DMS53 treated with DMSO at 0.1 percent for 48 hours (cell line): ENCODE measurements at regions not wholly inside any gene's neighbourhood (a gene's known extent, or its start where the extent isn't known, plus 50 kb on each side); places are given as distances from the start of the nearest gene placed in this dataset.
"Not testable (repeated sequence)": the region's sequence is repeated elsewhere in the genome, so short reads cannot be mapped to it uniquely, and the experiment has no call there.

Experiments
- DNase-seq: peaks from one replicate; lab custom pipeline; 2025; ENCODE audit not compliant: unreplicated experiment; lab: John Stamatoyannopoulos, UW

DNA sequence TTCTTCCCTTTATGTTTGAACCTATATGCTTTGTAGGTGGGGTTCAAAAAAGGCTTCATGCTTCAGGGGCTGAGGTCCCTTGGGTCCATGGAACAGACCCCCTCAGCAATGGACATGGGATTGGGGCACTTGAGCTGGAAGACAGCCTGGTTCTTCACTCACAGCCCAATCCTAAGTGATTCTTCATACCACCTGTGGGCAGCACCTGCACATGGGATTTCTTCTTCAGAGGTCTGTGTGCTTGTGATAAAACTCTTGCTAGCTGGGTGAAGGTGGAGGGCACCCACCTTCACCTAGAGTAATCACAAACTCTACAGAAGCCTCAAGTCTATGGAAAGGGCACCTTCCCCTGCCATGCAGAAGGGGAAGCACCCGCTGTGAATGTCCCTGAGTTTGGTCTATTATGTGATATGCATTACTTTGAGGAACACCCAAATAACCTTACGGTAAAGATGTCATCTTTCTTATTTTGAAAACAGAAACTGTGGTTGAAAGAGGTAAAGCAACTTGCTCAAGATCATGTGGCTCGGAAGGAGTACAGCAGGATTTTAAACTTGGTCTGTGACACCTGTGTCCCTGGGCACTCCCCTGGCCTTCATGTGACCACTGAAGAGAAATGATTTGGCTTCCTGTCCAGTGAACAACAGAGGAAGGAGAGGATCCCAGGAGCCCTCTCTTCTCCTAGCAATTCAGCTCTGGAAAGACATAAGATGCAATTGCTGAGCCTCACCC is 469.5 kb upstream of the ZMIZ1 start:
- DNase-seq: no peak

DNA sequence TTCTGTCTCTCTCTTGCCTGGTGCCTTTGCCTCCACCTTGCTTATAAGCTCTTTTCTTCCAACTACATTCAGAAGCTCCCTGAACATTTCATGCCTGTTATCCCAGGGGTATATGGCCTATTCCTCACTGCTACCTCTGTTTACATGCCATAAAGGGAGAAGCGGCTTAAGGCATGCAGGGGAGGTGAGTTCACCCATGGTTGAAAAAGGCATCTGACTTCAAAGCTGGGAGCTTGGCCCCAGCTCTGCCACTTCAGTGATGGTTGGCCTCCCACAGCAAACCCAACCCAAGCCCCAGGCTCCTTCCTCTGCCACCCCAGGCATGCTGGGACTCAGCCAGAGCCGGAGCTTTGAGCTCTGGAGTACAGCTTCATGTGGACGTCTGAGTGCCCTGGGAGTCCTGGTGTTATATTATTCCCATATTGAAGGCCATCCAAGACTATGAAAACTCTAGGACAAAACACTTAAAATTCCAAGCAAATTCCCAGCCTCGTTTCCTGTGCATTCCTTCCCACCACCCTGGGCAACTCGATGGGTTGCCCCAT is 468.6 kb upstream of the ZMIZ1 start:
- DNase-seq: no peak

DNA sequence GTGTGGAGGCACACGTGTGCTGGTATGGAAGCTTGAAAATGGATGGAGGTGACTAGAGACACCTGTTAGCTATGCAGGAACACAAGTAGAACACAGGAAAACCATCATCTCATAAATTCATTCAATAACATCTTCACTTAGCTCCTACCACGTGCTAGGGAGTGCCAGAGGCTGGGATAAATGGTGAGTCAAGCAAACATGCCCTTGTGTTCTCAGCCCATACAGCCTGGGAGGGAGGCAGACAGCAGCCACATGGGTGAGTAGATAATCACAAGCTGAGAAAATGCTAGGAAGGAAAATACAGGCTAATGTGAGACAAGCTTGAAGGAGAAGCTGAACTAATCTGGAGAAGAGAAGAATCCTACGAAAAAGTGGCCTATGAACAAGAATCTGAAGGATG is 468.0 kb upstream of the ZMIZ1 start:
- no peak for DNase-seq

DNA sequence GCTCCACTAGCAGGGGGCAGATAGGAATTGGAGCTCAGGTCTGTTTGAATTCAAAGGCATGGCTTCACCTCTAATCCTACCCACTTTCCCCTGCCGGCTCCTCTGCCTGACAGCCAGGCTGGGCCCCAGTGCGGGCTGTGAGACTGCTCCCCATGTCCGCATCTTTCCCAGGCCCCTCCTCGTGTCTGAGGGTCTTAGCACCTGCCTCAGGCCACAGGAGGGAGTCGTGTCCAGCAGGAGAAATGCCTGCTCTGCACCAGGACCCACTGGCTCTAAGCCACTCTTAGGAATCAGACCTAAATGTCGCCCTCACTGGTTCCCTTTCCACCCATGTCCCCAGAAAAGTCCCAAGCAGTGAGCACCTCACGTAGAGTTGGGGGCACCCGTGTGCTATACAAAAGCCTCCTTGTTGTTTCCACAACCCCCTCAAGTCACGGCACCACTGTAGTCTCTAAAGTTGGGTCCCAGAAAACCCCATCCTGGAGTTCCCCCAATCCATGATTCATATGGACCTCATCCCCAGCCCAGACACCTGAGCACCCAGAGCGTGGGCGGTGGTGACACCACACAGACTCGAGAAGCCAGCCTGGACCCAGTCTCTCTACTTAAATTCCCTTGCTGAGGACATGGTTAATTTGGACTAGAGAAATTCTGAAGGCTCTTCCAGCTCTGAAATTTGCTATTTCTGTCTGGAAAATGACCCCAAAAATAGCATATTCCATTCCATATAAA is 466.4 kb upstream of the ZMIZ1 start:
- no peak for DNase-seq

DNA sequence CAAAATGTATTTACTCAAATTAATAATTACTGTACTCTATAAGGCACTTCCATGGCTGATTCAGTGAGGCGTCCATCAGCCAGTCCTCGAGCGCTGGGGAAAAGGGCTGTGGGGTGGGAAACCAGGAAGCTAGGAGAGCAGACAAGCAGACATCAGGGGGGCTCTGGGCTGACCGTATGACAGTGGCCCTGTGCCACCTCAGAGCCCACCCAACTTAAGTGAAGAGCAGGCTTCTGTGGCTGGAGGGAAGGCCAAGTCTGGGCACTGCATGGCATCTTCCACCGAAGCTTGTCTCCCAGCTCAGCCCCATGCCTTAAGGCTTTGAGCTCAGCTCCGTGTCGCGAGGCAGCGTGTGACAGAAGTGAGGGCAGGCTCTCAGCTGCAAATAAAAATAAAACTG is 464.5 kb upstream of the ZMIZ1 start:
- DNase-seq: no peak

DNA sequence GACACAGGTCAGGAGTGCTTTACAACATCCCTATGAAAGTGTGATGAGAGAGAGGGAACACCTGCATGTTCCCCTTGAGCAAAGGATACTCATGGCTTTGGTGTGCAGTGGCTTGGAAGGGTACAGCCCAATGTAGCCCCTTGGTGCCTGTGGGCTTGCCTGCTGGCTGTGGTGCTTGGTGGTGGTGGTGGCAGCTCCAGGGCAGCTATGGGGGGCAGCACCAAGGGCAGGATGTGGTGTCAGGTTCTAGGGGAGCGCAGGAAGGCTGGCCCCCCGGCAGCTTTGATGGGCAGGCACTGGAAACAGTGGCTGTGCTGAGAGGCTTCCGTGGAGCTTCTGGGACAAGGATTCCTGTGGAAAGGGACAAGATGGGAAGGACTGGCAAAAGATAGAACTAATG is 464.0 kb upstream of the ZMIZ1 start:
- DNase-seq: no peak

DNA sequence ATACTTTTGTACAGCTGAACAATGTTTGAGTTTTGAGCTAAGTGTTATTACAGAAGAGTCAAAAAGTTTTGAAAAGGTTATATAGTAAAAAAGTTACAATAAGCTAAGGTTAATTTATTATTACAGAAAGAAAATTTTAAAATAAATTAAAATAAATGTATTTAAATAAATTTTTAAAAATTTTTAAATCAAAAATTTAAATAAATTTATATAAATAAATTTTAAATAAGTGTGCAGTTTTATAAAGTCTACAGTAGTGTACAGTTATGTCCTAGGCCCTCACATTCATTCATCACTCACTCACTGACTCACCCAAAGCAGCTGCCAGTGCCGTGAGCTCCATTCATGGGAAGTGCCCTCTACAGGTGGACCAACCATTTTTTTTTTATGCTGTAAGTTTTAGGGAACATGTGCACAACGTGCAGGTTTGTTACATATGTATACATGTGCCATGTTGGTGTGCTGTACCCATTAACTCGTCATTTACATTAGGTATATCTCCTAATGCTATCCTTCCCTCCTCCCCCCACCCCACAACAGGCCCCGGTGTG is 462.9 kb upstream of the ZMIZ1 start:
- peak; percentile 15 for DNase-seq

DNA sequence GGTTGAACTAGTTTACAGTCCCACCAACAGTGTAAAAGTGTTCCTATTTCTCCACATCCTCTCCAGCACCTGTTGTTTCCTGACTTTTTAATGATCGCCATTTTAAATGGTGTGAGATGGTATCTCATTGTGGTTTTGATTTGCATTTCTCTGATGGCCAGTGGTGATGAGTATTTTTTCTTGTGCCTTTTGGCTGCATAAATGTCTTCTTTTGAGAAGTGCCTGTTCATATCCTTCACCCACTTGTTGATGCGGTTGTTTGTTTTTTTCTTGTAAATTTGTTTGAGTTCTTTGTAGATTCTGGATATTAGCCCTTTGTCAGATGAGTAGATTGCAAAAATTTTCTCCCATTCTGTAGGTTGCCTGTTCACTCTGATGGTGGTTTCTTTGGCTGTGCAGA is 462.0 kb upstream of the ZMIZ1 start:
- DNase-seq: not testable (repeated sequence)

DNA sequence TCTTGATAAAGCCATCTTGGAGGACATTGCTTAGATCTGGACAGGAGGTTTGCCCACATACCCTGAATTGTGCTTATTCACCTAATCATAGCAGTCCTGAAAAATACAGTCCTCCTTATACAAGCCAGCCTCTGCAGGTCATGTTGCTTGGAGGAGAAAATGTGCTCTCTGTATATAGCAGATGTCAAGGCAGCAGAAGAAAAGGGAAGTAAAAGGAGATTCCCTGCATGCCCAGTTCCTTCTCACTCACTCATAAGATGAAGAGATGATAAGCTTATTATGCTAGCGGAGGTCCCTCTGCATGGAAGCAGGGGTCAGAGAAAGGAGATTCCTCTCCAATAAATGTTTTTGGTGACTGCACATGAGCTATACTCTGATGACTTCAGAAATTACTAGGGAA is 458.8 kb upstream of the ZMIZ1 start:
- DNase-seq: no peak

DNA sequence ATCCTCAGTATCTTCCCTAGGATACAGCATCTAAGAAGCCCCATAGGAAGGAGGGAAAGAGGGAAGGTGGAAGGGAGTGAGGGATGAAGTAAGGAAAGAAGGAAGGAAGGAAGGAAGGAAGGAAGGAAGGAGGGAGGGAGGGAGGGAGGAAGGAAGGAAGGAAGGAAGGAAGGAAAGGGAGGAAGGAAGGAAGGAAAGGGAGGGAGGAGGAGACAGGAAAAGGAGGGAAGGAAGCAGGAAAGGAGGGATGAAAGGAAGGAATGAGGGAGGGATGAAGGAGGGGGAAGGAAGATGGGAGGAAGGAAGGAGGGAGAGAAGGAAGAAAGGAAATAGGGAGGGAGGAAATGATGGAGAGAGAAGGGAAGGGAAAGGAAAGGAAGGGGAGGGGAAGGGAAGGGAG is 455.6 kb upstream of the ZMIZ1 start:
- no peak for DNase-seq

DNA sequence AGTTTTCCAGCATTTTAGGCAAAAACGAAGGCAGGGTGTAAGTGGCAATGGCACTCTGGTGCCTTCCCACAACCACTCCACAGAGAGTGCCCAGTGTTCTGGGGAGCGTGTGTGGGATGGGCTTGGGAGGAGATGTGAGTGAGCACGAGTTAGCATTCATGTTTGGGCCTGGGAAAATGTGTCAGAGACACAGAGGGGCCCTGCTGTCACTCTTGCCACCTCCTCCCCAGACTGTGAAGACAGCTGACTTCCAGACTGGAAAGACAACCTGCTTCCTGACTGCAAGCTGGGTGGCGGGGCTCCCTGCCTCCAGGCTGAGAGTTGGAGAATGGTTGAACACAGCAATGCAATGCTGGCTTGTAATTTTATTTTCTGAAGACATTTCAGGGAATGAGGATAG is 454.5 kb upstream of the ZMIZ1 start:
- DNase-seq: no peak

DNA sequence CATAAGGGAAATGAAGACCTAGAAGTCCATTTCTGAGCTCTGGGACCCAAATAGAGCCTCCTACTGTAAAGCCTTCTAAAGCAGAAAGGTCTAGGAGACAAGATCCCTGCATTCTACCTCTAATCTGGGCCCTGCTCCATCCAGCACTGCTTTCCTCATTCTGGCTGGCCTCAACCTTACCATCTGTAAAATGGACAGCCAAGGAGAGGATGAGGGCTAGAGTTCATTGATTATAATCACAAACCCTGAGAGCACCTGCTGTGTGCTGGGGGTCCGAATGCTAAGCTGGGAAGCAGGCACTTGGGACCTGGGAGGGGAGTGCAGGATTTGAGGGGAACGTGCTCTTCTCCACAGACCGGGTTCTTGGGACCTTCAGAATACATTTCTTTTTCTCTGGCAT is 454.0 kb upstream of the ZMIZ1 start:
- no peak for DNase-seq

DNA sequence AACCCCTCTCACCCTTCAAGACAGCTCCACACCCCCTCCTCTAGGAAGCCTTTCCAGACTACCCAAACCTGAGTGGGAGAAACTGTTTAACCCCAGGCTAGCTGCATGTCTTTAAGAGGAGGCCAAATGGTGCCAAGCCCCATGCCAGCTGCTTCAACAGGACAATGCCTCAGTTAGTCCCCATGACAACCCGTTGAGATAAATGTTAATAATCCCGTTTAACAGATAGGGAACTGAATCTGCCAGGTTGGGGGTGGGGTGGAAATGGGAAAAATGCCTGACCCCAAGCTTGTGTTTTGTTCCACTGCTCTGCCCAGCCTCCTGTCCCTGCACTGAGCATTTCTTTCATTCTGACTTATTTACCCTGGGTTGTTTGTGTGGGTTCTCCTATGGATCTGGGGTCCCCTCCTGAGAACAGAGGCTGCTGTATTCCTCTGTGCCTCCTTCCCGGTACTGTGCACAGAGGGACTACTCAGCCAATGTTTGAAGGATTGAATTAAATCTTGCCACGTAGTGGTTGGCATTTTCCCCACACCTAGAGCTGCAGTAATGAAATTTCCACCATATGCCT is 452.6 kb upstream of the ZMIZ1 start:
- DNase-seq: no peak

DNA sequence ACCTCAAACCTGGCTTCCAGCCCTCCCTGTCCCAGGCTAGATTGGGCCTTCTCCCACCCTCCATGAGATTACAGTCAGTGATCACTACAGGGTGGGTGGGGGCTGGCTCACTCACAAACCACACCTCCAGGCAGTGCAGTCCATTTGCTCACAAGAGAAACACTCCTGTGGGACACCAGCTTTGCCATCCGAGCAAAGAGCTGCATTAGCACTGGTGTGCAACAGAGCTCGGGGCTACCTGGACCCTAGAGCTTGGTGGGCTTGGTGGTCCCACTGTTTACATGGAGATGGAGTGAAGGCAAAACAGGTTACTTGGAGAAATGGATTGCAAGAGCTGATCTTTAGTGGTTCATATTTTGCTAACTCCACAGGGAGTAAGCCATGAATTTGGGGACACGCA is 451.7 kb upstream of the ZMIZ1 start:
- DNase-seq: no peak

DNA sequence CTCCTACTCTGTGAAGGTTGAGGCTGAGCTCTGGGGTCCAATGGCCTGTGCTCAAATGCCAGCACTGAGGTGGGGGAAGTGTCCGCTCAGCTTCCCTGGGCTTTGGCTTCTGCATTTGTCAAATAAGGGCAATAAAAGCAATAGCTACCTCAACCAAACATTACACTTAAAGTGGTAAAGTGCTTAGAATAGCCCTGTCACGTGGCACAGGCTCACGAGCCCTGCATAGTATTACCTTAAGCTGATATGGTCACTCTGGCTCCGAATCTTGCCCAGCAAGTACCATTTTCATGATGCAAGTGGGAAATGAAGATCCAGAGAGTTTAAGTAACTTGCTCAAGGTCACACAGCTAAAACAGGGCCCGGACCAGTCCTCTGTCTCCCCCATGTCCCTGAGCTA is 451.1 kb upstream of the ZMIZ1 start:
- no peak for DNase-seq

DNA sequence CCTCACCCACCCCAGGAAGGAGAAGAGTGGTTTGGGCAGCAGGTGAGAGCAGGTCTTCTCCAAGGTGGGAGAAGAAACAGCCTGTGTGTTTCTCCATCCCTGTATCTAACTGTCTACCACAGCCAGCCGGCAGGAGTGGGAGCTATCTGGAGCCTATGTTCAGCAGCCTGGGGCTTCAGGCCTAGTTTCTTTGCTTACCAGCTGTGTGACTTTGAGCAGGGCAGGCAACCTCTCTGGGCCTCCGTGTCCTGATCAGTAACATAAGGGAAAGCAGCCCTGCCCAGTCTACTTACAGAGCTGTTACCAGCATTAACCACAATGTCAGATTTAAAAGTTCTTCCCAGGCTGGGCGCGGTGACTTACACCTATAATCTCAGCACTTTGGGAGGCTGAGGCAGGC is 450.7 kb upstream of the ZMIZ1 start:
- DNase-seq: no peak

DNA sequence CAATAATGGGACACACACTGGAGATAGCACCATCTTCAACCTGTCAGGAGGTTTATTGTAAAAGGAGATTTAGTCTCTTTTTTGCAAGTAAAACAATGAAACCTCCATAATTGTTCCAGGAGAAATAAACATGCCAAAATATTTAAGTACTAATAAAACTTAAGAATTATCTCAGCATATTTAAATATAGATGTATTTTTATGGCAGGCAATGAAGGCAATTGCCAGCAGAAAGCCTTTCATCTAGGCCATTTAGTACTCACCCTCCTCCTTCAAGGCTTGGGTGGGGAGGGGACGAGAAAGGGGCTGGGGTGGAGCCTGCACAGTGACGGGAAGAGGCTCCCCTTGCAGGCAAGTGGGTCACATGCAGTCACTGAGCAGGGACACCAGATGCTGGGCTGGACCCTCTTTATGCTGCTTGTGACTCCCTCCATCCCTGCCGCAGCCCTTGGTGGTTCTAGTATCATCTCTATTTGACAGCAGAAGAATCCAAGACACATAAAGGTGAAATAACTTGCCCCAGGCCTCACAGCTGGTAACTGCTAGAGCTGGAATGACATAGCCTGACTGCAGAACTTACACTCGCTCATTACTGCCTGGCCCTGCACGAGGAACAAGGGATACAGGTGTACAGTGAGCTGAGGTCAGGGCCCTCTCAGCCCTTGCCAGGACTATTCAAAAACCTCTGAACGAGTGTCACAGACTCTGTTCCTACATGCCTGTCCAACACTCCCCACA is 449.5 kb upstream of the ZMIZ1 start:
- no peak for DNase-seq

DNA sequence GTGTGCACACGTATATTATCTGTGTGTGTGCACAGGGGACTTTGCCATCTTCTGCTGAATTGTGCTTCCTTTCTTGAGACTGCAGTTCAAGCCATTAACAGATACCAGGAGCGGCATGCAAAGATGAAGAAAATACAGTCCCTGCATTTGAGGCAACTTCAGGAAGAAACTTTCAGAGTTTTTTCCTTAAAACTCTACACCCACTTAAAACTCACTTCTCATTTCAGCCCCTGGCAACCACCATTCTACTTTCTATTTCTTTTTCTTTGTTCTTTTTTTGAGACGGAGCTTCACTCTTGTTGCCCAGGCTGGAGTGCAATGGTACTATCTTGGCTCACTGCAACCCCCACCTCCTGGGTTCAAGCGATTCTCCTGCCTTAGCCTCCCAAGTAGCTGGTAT is 448.9 kb upstream of the ZMIZ1 start:
- no peak for DNase-seq

DNA sequence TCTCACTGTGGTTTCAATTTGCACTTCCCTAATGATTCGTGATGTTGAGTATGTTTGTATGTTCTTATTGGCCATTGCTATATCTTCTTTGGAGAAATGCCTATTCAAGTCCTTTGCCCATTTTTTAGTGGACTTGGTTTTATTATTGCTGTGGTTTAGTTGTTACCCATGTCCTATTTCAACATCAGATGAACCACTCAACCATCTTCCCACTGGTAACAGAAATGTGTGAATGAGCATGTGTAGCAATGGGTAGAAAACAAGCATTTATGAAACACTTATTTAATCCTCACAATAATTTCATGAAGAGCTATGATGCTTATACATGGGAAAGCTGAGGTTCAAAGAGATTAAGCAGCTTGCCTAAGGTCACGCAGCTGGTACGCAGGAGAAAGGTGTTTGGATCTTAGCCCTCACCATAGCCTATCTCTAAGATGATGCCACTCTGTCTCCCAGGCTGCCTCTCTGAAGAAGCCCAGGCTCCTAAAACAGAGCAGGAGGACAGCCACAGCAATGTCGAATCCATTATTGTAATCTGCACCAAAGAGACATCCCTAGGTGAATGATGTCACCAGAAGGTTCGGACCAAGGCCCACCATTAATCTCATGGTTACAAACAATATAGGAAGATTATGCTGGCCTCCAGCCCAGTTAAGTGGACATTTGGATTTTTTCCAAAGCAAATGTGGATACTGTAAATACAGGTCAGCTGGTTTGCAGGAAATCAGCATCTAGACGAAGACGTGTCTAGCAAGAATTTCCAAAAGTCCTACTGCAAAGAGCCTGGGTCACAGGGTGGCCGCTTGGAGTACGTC is 447.6 kb upstream of the ZMIZ1 start:
- DNase-seq: peak; percentile 74

DNA sequence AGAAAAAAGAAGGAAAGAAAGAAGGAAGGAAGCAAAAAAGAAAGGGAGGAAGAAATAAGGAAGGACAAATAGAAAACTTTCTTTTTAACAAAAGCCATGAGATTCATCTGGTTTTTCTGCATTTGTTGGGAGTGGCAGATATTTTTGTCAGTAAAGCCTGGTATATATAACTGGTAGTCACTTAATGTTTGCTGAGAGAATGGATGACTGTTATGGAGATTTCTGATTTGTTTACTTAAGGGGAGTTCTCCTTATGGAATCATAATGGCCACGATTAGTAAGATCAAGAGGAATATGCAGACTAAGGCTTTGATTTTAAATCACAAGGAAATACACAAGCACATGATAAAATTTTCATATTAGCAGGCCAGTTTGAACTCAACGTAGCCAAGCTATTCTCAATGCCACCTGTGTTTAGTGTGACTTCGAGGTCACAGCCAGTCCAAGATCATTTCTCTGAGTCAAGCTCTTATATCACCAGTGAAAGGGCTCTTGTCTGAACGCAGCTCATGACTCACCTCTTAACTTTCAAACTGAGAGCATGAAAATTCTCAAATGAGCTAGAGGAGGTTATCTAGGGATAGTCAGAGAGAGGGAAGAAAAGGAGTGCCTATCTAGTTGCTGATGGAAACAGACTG is 445.1 kb upstream of the ZMIZ1 start:
- peak; percentile 90 for DNase-seq
